ENCODE measurements at regions not wholly inside any gene's neighbourhood (a gene's known extent, or its start where the extent isn't known, plus 50 kb on each side); places are given as distances from the start of the nearest gene placed in this dataset.

GRCh38 chr20:48011025-48011424 is 225.7 kb upstream of the SULF2 start:
- Histone ChIP-seq H3K9ac (ENCODE audit: insufficient read depth, low read depth, low read length) (no peak overlapping the region), H3K27ac (ENCODE audit: extremely low read length, insufficient read depth, low read length) (no peak overlapping the region), H4K20me1 (ENCODE audit: insufficient read depth, low read length) (no peaks in the 10 kb centered on the region), H3K4me3 (replicated peaks in 1 of 3; ENCODE audit: insufficient read depth in 1 of 3, low read depth in 2 of 3, low read length in 3 of 3) (no peak overlapping the region), H3K9me3 (ENCODE audit: low read length) (peaks cover 26% of the 10 kb centered on the region), H3K36me3 (replicated peaks in 1 of 2; ENCODE audit: control insufficient read depth in 1 of 2, insufficient read depth in 2 of 2, low read length in 2 of 2) (no peaks in the 10 kb centered on the region), H2AFZ (ENCODE audit: low read length) (no peak overlapping the region), H3K27me3 (ENCODE audit: control insufficient read depth in 1 of 2, insufficient read depth in 2 of 2, low read length in 2 of 2) (peaks cover 3 to 17% of the 10 kb centered on the region in 2 experiments; a peak in 3 of 5 replicates), H3K4me2 (ENCODE audit: low read depth, low read length) (no peak overlapping the region), H3K79me2 (ENCODE audit: insufficient read depth, low read length) (no peaks in the 10 kb centered on the region), H3K4me1 (ENCODE audit: insufficient read depth, low read length) (no peaks in the 10 kb centered on the region)
- 44% methylated on average over 2 of the region's 2 CpGs for WGBS (ENCODE audit: low lambda C conversion rate)
- 0 out of 2 replicates have a peak, but pooled peaks have one; percentile 65 for TF ChIP-seq PLRG1 (conservative IDR thresholded peaks at IDR 0.05)
- TF ChIP-seq SOX6 (IDR thresholded peaks at IDR 0.05): peak; percentile 68; the same call in 1 of the 2 replicates
- TF ChIP-seq SOX6 (CRISPR knock-in tag; IDR thresholded peaks at IDR 0.05): no peak
- no peak for TF ChIP-seq ATF7-NPFF (CRISPR knock-in tag; IDR thresholded peaks at IDR 0.05; ENCODE audit: low read depth)
- no peak for TF ChIP-seq ZNF317 (CRISPR knock-in tag; IDR thresholded peaks at IDR 0.05)
- TF ChIP-seq NR2F1 (CRISPR knock-in tag; IDR thresholded peaks at IDR 0.05): no peak
- TF ChIP-seq MIER2 (CRISPR knock-in tag; IDR thresholded peaks at IDR 0.05): no peak
- TF ChIP-seq ZNF597 (CRISPR knock-in tag; IDR thresholded peaks at IDR 0.05): no peak
- no peak for TF ChIP-seq ZNF580 (CRISPR knock-in tag; IDR thresholded peaks at IDR 0.05; ENCODE audit: borderline replicate concordance, low read depth)
- peak; percentile 26; the same call in 1 of the 2 replicates for TF ChIP-seq ATF7 (IDR thresholded peaks at IDR 0.05)
- TF ChIP-seq ATF7 (CRISPR knock-in tag; IDR thresholded peaks at IDR 0.05): no peak
- no peak for TF ChIP-seq MXI1 (IDR thresholded peaks at IDR 0.05; ENCODE audit: borderline replicate concordance, low read depth, low read length)
- no peak for TF ChIP-seq XRCC5 (optimal IDR thresholded peaks at IDR 0.05; ENCODE audit: low read length)
- TF ChIP-seq CREB1 (IDR thresholded peaks at IDR 0.05): peak; percentile 79
- TF ChIP-seq CREB1 (CRISPR knock-in tag; IDR thresholded peaks at IDR 0.05): no peak
- no peak for TF ChIP-seq ZBTB26 (CRISPR knock-in tag; IDR thresholded peaks at IDR 0.05; ENCODE audit: borderline replicate concordance)
- 0 out of 2 replicates have a peak, but pooled peaks have one; percentile 44 for TF ChIP-seq TRIM22 (IDR thresholded peaks at IDR 0.05)
- TF ChIP-seq ZNF788 (CRISPR knock-in tag; IDR thresholded peaks at IDR 0.05; ENCODE audit: borderline replicate concordance): no peak
- peak; percentile 60 for TF ChIP-seq FOXA1 (IDR thresholded peaks at IDR 0.05)
- TF ChIP-seq FOXA1 (CRISPR knock-in tag; IDR thresholded peaks at IDR 0.05): no peak
- 0 out of 2 replicates have a peak, but pooled peaks have one; percentile 36 for TF ChIP-seq FOXP1 (IDR thresholded peaks at IDR 0.05)
- TF ChIP-seq FOXP1 (CRISPR knock-in tag; IDR thresholded peaks at IDR 0.05): no peak
- intact Hi-C loops (cut with micrococcal nuclease; ENCODE audit: unreplicated experiment): no loop called here
- ChIA-PET CTCF (ENCODE audit: low intra/inter-chr PET ratio, low total read pairs) (no interaction called here), POLR2A (no interaction called here)
- ATAC-seq (no peak), DNase-seq (ENCODE audit: low spot score) (no peak), FAIRE-seq (no peak)
- BruUV-seq (replicated peaks): no TSS peak
- in situ Hi-C loops (cut with HindIII; ENCODE audit: extremely low pct_ligation_motif_present, low pct_unique_long_range_greater_than_20kb): no loop called here
